H9 (cell line): ENCODE measurements at regions not wholly inside any gene's neighbourhood (a gene's known extent, or its start where the extent isn't known, plus 50 kb on each side); places are given as distances from the start of the nearest gene placed in this dataset.

Experiments
- DNase-seq: peaks from one replicate; pipeline ENCODE4 v3.0.0-alpha.2; 2017
- H2AFZ ChIP-seq: one replicate; pipeline ENCODE4 v1.6.1; 2013; ENCODE audit warnings: mild to moderate bottlenecking, low read length, control low read depth, moderate library complexity
- H2AK5ac ChIP-seq: 2 replicates; pipeline ENCODE4 v1.6.1; 2013; ENCODE audit warnings: low read length, control low read depth, mixed read lengths; ENCODE audit not compliant: insufficient read length
- H2BK120ac ChIP-seq: one replicate; pipeline ENCODE4 v1.6.1; 2013; ENCODE audit warnings: low read depth, mild to moderate bottlenecking, low read length, control low read depth, inconsistent platforms; ENCODE audit not compliant: poor library complexity, severe bottlenecking
- H2BK12ac ChIP-seq: 2 replicates; pipeline ENCODE4 v1.6.1; 2013; ENCODE audit warnings: low read length, control low read depth, mixed read lengths, low read depth; ENCODE audit not compliant: insufficient read length
- H2BK15ac ChIP-seq: 2 replicates; pipeline ENCODE4 v1.6.1; 2013; ENCODE audit warnings: low read depth, low read length, control low read depth
- H2BK20ac ChIP-seq: one replicate; pipeline ENCODE4 v1.6.1; 2013; ENCODE audit warnings: low read depth, mild to moderate bottlenecking, low read length, control low read depth, inconsistent platforms; ENCODE audit not compliant: poor library complexity, severe bottlenecking
- H2BK5ac ChIP-seq: 2 replicates; pipeline ENCODE4 v1.6.1; 2013; ENCODE audit warnings: low read length, control low read depth, mixed read lengths; ENCODE audit not compliant: insufficient read length
- H3K14ac ChIP-seq: 2 replicates; pipeline ENCODE4 v1.6.1; 2013; ENCODE audit warnings: low read length, control low read depth; ENCODE audit not compliant: insufficient read depth
- H3K18ac ChIP-seq: 2 replicates; pipeline ENCODE4 v1.6.1; 2013; ENCODE audit warnings: low read depth, mild to moderate bottlenecking, mixed read lengths, low read length, control low read depth; ENCODE audit not compliant: insufficient read length
- H3K23ac ChIP-seq: 2 replicates; pipeline ENCODE4 v1.6.1; 2013; ENCODE audit warnings: low read length, control low read depth, mixed read lengths, low read depth; ENCODE audit not compliant: insufficient read length
- H3K23me2 ChIP-seq: 2 replicates; pipeline ENCODE4 v1.6.1; 2013; ENCODE audit warnings: low read depth, mild to moderate bottlenecking, mixed read lengths, low read length, control low read depth; ENCODE audit not compliant: insufficient read length, poor library complexity, severe bottlenecking
- H3K27ac ChIP-seq: 2 replicates; pipeline ENCODE4 v1.5.1; 2013; ENCODE audit warnings: low read length, control low read depth, mixed read lengths, low read depth; ENCODE audit not compliant: insufficient read length
- H3K27me3 ChIP-seq: 2 replicates; pipeline ENCODE4 v1.6.1; 2013; ENCODE audit warnings: low read length, control low read depth, inconsistent platforms; ENCODE audit not compliant: insufficient read depth
- H3K4ac ChIP-seq: 2 replicates; pipeline ENCODE4 v1.6.1; 2013; ENCODE audit warnings: low read depth, mild to moderate bottlenecking, control low read depth, inconsistent platforms, low read length, moderate library complexity
- H3K4me1 ChIP-seq: 2 replicates; pipeline ENCODE4 v1.6.1; 2013; ENCODE audit warnings: low read length, control low read depth, inconsistent platforms; ENCODE audit not compliant: insufficient read depth
- H3K4me2 ChIP-seq: 2 replicates; pipeline ENCODE4 v1.6.1; 2013; ENCODE audit warnings: low read length, control low read depth, mixed read lengths; ENCODE audit not compliant: insufficient read length, insufficient read depth
- H3K56ac ChIP-seq: 2 replicates; pipeline ENCODE4 v1.6.1; 2013; ENCODE audit warnings: low read depth, mild to moderate bottlenecking, mixed read lengths, low read length, control low read depth; ENCODE audit not compliant: insufficient read length
- H3K79me1 ChIP-seq: 2 replicates; pipeline ENCODE4 v1.6.1; 2013; ENCODE audit warnings: low read depth, mild to moderate bottlenecking, moderate library complexity, low read length, control low read depth, inconsistent platforms; ENCODE audit not compliant: insufficient read depth, poor library complexity, severe bottlenecking
- H3K79me2 ChIP-seq: 2 replicates; pipeline ENCODE4 v1.6.1; 2013; ENCODE audit warnings: low read length, control low read depth, inconsistent platforms; ENCODE audit not compliant: insufficient read depth
- H3K9ac ChIP-seq: 2 replicates; pipeline ENCODE4 v1.6.1; 2013; ENCODE audit warnings: low read length, control low read depth, mixed read lengths; ENCODE audit not compliant: insufficient read length; ENCODE audit errors: extremely low read depth
- H3K9me3 ChIP-seq: one replicate; pipeline ENCODE4 v1.6.1; 2013; ENCODE audit warnings: low read depth, low read length, inconsistent platforms; ENCODE audit not compliant: control insufficient read depth
- H3T11ph ChIP-seq: one replicate; pipeline ENCODE4 v1.6.1; 2013; ENCODE audit warnings: mild to moderate bottlenecking, low read length, control low read depth, inconsistent platforms
- H4K20me1 ChIP-seq: one replicate; pipeline ENCODE4 v1.6.1; 2013; ENCODE audit not compliant: control insufficient read depth, insufficient read length, insufficient read depth
- H4K5ac ChIP-seq: 2 replicates; pipeline ENCODE4 v1.6.1; 2013; ENCODE audit warnings: low read depth, mild to moderate bottlenecking, mixed read lengths, low read length, control low read depth; ENCODE audit not compliant: insufficient read length
- H4K8ac ChIP-seq: replicated peaks from 2 replicates; pipeline ENCODE4 v1.6.1; 2013; ENCODE audit warnings: low read length, control low read depth, mixed read lengths, low read depth; ENCODE audit not compliant: insufficient read length
- H4K91ac ChIP-seq: 2 replicates; pipeline ENCODE4 v1.6.1; 2013; ENCODE audit warnings: low read depth, mild to moderate bottlenecking, moderate library complexity, mixed read lengths, low read length, control low read depth; ENCODE audit not compliant: insufficient read length
- H3K27ac Mint-ChIP-seq, 3 experiments: 2 replicates in 2 of 3; 3 replicates in 1 of 3; pipeline ENCODE4 v1.8.0; 2020 to 2021; ENCODE audit warnings: mixed read lengths in 3 of 3, mild to moderate bottlenecking in 1 of 3, moderate library complexity in 1 of 3
- H3K27me3 Mint-ChIP-seq: 2 replicates; pipeline ENCODE4 v1.8.0; 2021; ENCODE audit warnings: low read depth, mild to moderate bottlenecking, moderate library complexity, mixed read lengths
- H3K36me3 Mint-ChIP-seq, 3 experiments: 2 replicates in 2 of 3; 3 replicates in 1 of 3; pipeline ENCODE4 v1.8.0; 2020 to 2021; ENCODE audit warnings: low read depth in 3 of 3, mixed read lengths in 3 of 3; ENCODE audit not compliant: insufficient read depth in 1 of 3
- H3K4me1 Mint-ChIP-seq, 2 experiments: 2 replicates each; pipeline ENCODE4 v1.8.0; 2020; ENCODE audit warnings: mixed read lengths in 2 of 2
- H3K4me3 Mint-ChIP-seq, 2 experiments: 2 replicates in 1 of 2; 3 replicates in 1 of 2; pipeline ENCODE4 v1.8.0; 2020 to 2021; ENCODE audit warnings: mild to moderate bottlenecking in 2 of 2, mixed read lengths in 2 of 2, moderate library complexity in 1 of 2
- H3K9me3 Mint-ChIP-seq, 2 experiments: 2 replicates in 1 of 2; 3 replicates in 1 of 2; pipeline ENCODE4 v1.8.0; 2020; ENCODE audit warnings: mild to moderate bottlenecking in 2 of 2, mixed read lengths in 2 of 2, moderate library complexity in 1 of 2
- WGBS: extraction: QIAGEN DNeasy Blood & Tissue Kit; methylation state at CpG from one replicate; pipeline ENCODE4 v1.1.7; 2013; ENCODE audit warnings: missing lambda C conversion rate, low lambda C conversion rate, mixed read lengths; ENCODE audit not compliant: insufficient read length; ENCODE audit errors: extremely low coverage; 5-methylcytosine and 5-hydroxymethylcytosine counted together
- TF ChIP-seq, protein P1 (sequence below): fragments of 200-600 bp; sonication (generic); conservative IDR thresholded peaks from 3 replicates; pipeline ENCODE4 v1.8.0; 2021; ENCODE audit warnings: antibody characterized with exemption, mild to moderate bottlenecking

DNA sequence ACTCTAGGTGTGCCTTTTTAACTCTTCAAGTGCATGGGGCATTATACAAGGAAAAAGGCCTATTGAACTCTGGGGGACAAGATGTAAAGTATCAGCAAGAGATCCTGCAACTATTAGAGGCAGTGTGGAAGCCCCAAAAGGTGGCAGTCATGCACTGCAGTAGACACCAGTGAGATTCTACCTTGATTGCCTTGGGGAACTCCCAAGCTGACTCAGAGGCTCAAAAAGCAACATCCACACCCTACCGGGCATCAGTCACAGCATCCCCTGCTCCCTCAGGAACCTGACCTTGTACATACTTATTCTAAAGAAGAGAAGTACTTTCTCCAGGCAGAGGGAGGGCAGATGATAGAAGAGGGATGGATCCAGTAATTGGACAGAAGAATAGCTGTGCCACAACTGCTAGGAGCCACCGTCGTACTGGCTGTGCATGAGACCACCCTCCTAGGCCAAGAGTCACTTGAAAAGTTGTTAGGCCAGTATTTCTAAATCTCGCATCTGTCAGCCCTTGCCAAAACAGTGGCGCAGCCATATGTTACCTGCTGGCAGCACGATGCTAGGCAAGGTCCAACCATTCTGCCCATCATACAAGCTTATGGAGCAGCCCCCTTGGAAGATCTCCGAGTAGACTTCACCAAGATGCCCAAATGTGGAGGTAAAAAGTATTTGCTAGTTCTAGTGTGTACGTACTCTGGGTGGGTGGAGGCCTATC, 523.1 kb upstream of the FRG2C start:
- H3K14ac ChIP-seq: no peak overlapping the region
- H3K23me2 ChIP-seq: no peaks in the 10 kb centered on the region
- no peak overlapping the region for H2AFZ ChIP-seq
- H3K4me2 ChIP-seq: no peak overlapping the region
- H4K91ac ChIP-seq: no peak overlapping the region
- no peak overlapping the region for H3K56ac ChIP-seq
- H3K79me1 ChIP-seq: no peaks in the 10 kb centered on the region
- no peaks in the 10 kb centered on the region for H3K79me2 ChIP-seq
- H3K27me3 ChIP-seq: no peaks in the 10 kb centered on the region
- peaks cover 1% of the 10 kb centered on the region; the same call in 1 of the 2 replicates for H3K27me3 Mint-ChIP-seq
- H3K4me1 Mint-ChIP-seq: no peaks in the 10 kb centered on the region
- no peaks in the 10 kb centered on the region for H3K9me3 ChIP-seq
- H4K5ac ChIP-seq: no peak overlapping the region
- H4K8ac ChIP-seq: no peak overlapping the region
- H3K27ac Mint-ChIP-seq: no peak overlapping the region; a peak in 1 of 7 replicates
- no peak for DNase-seq
- H3K9ac ChIP-seq: no peak overlapping the region
- no peak overlapping the region for H3K4me3 Mint-ChIP-seq
- no peak overlapping the region for H2BK15ac ChIP-seq
- WGBS: no CpG with 5 or more reads among the region's 8 CpGs
- H2BK5ac ChIP-seq: no peak overlapping the region
- H3K4me1 ChIP-seq: no peaks in the 10 kb centered on the region
- H3K18ac ChIP-seq: no peak overlapping the region
- H3K23ac ChIP-seq: no peak overlapping the region
- H3K27ac ChIP-seq: no peak overlapping the region
- H2BK12ac ChIP-seq: no peak overlapping the region
- no peaks in the 10 kb centered on the region for H4K20me1 ChIP-seq
- H2BK120ac ChIP-seq: no peak overlapping the region
- peaks cover 3 to 5% of the 10 kb centered on the region in 2 experiments for H3K9me3 Mint-ChIP-seq
- H3K4ac ChIP-seq: no peak overlapping the region
- TF ChIP-seq, protein P1, sequence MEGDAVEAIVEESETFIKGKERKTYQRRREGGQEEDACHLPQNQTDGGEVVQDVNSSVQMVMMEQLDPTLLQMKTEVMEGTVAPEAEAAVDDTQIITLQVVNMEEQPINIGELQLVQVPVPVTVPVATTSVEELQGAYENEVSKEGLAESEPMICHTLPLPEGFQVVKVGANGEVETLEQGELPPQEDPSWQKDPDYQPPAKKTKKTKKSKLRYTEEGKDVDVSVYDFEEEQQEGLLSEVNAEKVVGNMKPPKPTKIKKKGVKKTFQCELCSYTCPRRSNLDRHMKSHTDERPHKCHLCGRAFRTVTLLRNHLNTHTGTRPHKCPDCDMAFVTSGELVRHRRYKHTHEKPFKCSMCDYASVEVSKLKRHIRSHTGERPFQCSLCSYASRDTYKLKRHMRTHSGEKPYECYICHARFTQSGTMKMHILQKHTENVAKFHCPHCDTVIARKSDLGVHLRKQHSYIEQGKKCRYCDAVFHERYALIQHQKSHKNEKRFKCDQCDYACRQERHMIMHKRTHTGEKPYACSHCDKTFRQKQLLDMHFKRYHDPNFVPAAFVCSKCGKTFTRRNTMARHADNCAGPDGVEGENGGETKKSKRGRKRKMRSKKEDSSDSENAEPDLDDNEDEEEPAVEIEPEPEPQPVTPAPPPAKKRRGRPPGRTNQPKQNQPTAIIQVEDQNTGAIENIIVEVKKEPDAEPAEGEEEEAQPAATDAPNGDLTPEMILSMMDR: 0 out of 3 replicates have a peak, but pooled peaks have one; percentile 11
- H2BK20ac ChIP-seq: no peak overlapping the region
- no peak overlapping the region for H2AK5ac ChIP-seq
- H3T11ph ChIP-seq: no peak overlapping the region
- H3K36me3 Mint-ChIP-seq: peaks cover 0 to 14% (median 0%) of the 10 kb centered on the region in 3 experiments; a peak in 4 of 7 replicates
